B cell (primary cell): ENCODE measurements at regions not wholly inside any gene's neighbourhood (a gene's known extent, or its start where the extent isn't known, plus 50 kb on each side); places are given as distances from the start of the nearest gene placed in this dataset.

Experiments used
- CTCF ChIP-seq: fragments of 200-600 bp; IDR thresholded peaks from one replicate; pipeline ENCODE4 v1.8.0; 2022; ENCODE audit warnings: antibody characterized with exemption, mild to moderate bottlenecking
- EZH2 ChIP-seq: IDR thresholded peaks from 2 replicates; pipeline ENCODE4 v1.6.1; 2012; ENCODE audit warnings: borderline replicate concordance, low read depth, mild to moderate bottlenecking, moderate library complexity, low read length; ENCODE audit not compliant: insufficient read depth, poor library complexity, severe bottlenecking

GRCh38 chr1:55808263-55808662, 593.1 kb upstream of the USP24 start:
- TF ChIP-seq CTCF (no peak), EZH2 (no peak)
